GM23338 (cell line): ENCODE measurements at regions not wholly inside any gene's neighbourhood (a gene's known extent, or its start where the extent isn't known, plus 50 kb on each side); places are given as distances from the start of the nearest gene placed in this dataset.

Experiments
- ATAC-seq: fragments of 200-7000 bp; cut with Tn5 transposase; 3 replicates; pipeline ENCODE4 v1.9.1; 2020
- DNase-seq: peaks from one replicate; pipeline ENCODE4 v3.0.0-alpha.2; 2015; ENCODE audit warnings: low spot score
- H2AFZ ChIP-seq: fragments of 200-600 bp; sonication (generic); 2 replicates; pipeline ENCODE4 v1.8.0; 2016; ENCODE audit warnings: antibody characterized with exemption, mild to moderate bottlenecking, moderate library complexity
- H3F3A ChIP-seq: fragments of 200-600 bp; sonication (generic); replicated peaks from 2 replicates; pipeline ENCODE4 v1.8.0; 2017; ENCODE audit warnings: antibody characterized with exemption, mixed run types, low read depth
- H3K27ac ChIP-seq: fragments of 200-600 bp; sonication (generic); 2 replicates; pipeline ENCODE4 v1.6.1; 2016; ENCODE audit warnings: low read depth
- H3K27me3 ChIP-seq: fragments of 200-600 bp; sonication (generic); 2 replicates; pipeline ENCODE4 v1.8.0; 2016; ENCODE audit warnings: mild to moderate bottlenecking, mixed run types, moderate library complexity; ENCODE audit not compliant: insufficient read depth
- H3K36me3 ChIP-seq: fragments of 200-600 bp; sonication (generic); 2 replicates; pipeline ENCODE4 v1.8.0; 2016; ENCODE audit warnings: mild to moderate bottlenecking; ENCODE audit not compliant: insufficient read depth
- H3K4me1 ChIP-seq: fragments of 200-600 bp; sonication (generic); 2 replicates; pipeline ENCODE4 v1.8.0; 2016; ENCODE audit warnings: mild to moderate bottlenecking, moderate library complexity; ENCODE audit not compliant: insufficient read depth
- H3K4me2 ChIP-seq: fragments of 200-600 bp; sonication (generic); 2 replicates; pipeline ENCODE4 v1.7.1; 2017; ENCODE audit warnings: mixed run types
- H3K4me3 ChIP-seq: fragments of 200-600 bp; sonication (generic); 2 replicates; pipeline ENCODE4 v1.6.1; 2016; ENCODE audit warnings: mixed run types
- H3K79me2 ChIP-seq: fragments of 200-600 bp; sonication (generic); replicated peaks from 2 replicates; pipeline ENCODE4 v1.8.0; 2017; ENCODE audit warnings: mild to moderate bottlenecking; ENCODE audit not compliant: insufficient read depth
- H3K9me2 ChIP-seq: fragments of 200-600 bp; sonication (generic); 2 replicates; pipeline ENCODE4 v1.8.0; 2017; ENCODE audit not compliant: insufficient read depth
- H4K20me1 ChIP-seq: fragments of 200-600 bp; sonication (generic); replicated peaks from 2 replicates; pipeline ENCODE4 v1.8.0; 2017; ENCODE audit warnings: mild to moderate bottlenecking; ENCODE audit not compliant: insufficient read depth
- H3K27ac Mint-ChIP-seq: 2 replicates; pipeline ENCODE4 v1.8.0; 2020; ENCODE audit warnings: inconsistent platforms, mild to moderate bottlenecking, moderate library complexity, mixed read lengths
- H3K27me3 Mint-ChIP-seq: 3 replicates; pipeline ENCODE4 v1.8.0; 2022; ENCODE audit warnings: low read depth, mild to moderate bottlenecking, moderate library complexity, mixed read lengths, inconsistent platforms; ENCODE audit not compliant: insufficient read depth, poor library complexity
- H3K36me3 Mint-ChIP-seq: 3 replicates; pipeline ENCODE4 v1.8.0; 2021; ENCODE audit warnings: low read depth, mild to moderate bottlenecking, inconsistent platforms, moderate library complexity, mixed read lengths
- H3K4me1 Mint-ChIP-seq: 3 replicates; pipeline ENCODE4 v1.8.0; 2020; ENCODE audit warnings: mild to moderate bottlenecking, inconsistent platforms, mixed read lengths
- H3K4me3 Mint-ChIP-seq: 3 replicates; pipeline ENCODE4 v1.8.0; 2021; ENCODE audit warnings: moderate library complexity, mild to moderate bottlenecking, inconsistent platforms, mixed read lengths
- H3K9me3 Mint-ChIP-seq: 3 replicates; pipeline ENCODE4 v1.8.0; 2020; ENCODE audit warnings: moderate library complexity, mild to moderate bottlenecking, inconsistent platforms, mixed read lengths
- EZH2 ChIP-seq: fragments of 200-600 bp; sonication (generic); IDR thresholded peaks from one replicate; pipeline ENCODE4 v1.8.0; 2017; ENCODE audit warnings: antibody characterized with exemption, mild to moderate bottlenecking, low read depth; ENCODE audit not compliant: unreplicated experiment
- EZH2phosphoT487 ChIP-seq: fragments of 200-600 bp; sonication (generic); IDR thresholded peaks from one replicate; pipeline ENCODE4 v1.8.1; 2018; ENCODE audit warnings: antibody characterized with exemption; ENCODE audit not compliant: unreplicated experiment
- ZNF462 ChIP-seq: fragments of 250-450 bp; sonication (Bioruptor Pico); IDR thresholded peaks from 2 replicates; pipeline ENCODE4 v1.5.0; 2020; ENCODE audit warnings: mild to moderate bottlenecking, moderate library complexity
- TF ChIP-seq, protein P1 (sequence below): IDR thresholded peaks from 2 replicates; pipeline ENCODE4 v1.6.1; 2016; ENCODE audit warnings: antibody characterized with exemption

DNA sequence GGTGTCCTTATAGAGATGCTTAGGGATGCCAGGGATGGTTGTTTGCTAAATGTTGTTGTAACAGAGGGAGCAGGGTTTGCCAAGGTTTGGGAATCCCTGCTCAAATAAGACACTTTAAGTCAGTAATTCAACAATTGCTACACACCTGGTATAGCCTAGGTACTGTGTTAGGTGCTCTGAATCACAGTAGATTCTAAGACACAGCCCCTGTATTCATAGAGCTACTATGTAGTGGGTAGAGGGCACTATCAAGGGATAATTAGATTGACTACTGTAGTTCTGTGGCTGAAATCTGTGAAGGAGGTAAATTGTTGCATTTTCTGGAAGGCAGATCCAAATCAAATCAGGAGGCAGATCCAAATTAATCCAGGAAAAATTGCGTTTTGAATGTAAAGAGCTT, 149.2 kb downstream of the C12orf75 start:
- peak; percentile 55 for ATAC-seq
- 0 out of 2 replicates have a peak overlapping the region, but pooled peaks have one; percentile 6 for H3K4me2 ChIP-seq
- H3K4me1 Mint-ChIP-seq = peaks cover 24% of the 10 kb centered on the region; the same call in 2 of the 3 replicates

More for the DNA sequence above, 149.2 kb downstream of the C12orf75 start:
- Histone ChIP-seq H3K79me2 (no peaks in the 10 kb centered on the region), H3K36me3 (no peaks in the 10 kb centered on the region), H3K4me3 (no peak overlapping the region), H4K20me1 (no peaks in the 10 kb centered on the region), H3K4me1 (peaks cover 24% of the 10 kb centered on the region), H3F3A (no peaks in the 10 kb centered on the region), H3K9me2 (no peaks in the 10 kb centered on the region), H3K27me3 (no peaks in the 10 kb centered on the region), H3K27ac (peak overlapping the region; percentile 12; the same call in 1 of the 2 replicates), H2AFZ (peak overlapping the region; percentile 84)
- H3K4me3 Mint-ChIP-seq = no peak overlapping the region
- no peak for TF ChIP-seq EZH2phosphoT487
- TF ChIP-seq, protein P1, sequence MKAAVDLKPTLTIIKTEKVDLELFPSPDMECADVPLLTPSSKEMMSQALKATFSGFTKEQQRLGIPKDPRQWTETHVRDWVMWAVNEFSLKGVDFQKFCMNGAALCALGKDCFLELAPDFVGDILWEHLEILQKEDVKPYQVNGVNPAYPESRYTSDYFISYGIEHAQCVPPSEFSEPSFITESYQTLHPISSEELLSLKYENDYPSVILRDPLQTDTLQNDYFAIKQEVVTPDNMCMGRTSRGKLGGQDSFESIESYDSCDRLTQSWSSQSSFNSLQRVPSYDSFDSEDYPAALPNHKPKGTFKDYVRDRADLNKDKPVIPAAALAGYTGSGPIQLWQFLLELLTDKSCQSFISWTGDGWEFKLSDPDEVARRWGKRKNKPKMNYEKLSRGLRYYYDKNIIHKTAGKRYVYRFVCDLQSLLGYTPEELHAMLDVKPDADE = no peak
- no peak for TF ChIP-seq EZH2
- no peak for TF ChIP-seq ZNF462 (CRISPR knock-in tag)
- peak overlapping the region; percentile 21; the same call in 1 of the 2 replicates for H3K27ac Mint-ChIP-seq
- H3K9me3 Mint-ChIP-seq = no peaks in the 10 kb centered on the region
- H3K36me3 Mint-ChIP-seq = no peaks in the 10 kb centered on the region
- peaks cover 3% of the 10 kb centered on the region for H3K27me3 Mint-ChIP-seq
- DNase-seq = no peak
